ENCODE measurements at regions not wholly inside any gene's neighbourhood (a gene's known extent, or its start where the extent isn't known, plus 50 kb on each side); places are given as distances from the start of the nearest gene placed in this dataset.

DNA sequence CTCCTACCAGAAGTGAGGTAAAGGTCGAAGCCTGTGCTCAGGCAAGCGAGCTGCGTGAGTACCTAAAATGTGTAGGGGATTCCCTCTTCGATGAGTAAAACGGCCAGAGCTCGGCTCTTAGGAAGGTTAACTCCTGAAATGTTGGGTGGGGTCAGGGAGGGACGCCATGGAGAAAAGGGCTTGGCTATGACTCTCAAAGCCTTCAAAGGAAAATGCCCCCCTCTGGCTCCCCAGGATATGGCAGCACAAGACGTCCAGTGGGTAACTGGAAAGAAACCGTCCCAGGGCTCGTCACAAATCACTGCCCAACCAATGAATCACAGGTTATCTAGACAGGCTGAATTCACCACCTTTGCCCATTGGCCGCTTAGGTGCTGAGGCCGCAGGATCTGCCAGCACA, 58.0 kb downstream of the CALML3 start (continued):
- no peak for TF ChIP-seq TSHZ2 (CRISPR knock-in tag; IDR thresholded peaks at IDR 0.05)
- TF ChIP-seq OSR1 (CRISPR knock-in tag; IDR thresholded peaks at IDR 0.05), result no peak

GRCh38 chr10:5583525-5584175, 58.9 kb downstream of the CALML3 start:
- TF ChIP-seq, protein P1, sequence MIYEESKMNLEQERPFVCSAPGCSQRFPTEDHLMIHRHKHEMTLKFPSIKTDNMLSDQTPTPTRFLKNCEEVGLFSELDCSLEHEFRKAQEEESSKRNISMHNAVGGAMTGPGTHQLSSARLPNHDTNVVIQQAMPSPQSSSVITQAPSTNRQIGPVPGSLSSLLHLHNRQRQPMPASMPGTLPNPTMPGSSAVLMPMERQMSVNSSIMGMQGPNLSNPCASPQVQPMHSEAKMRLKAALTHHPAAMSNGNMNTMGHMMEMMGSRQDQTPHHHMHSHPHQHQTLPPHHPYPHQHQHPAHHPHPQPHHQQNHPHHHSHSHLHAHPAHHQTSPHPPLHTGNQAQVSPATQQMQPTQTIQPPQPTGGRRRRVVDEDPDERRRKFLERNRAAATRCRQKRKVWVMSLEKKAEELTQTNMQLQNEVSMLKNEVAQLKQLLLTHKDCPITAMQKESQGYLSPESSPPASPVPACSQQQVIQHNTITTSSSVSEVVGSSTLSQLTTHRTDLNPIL (CRISPR knock-in tag; IDR thresholded peaks at IDR 0.05; ENCODE audit: low read depth), result no peak
- TF ChIP-seq ZC3H10 (CRISPR knock-in tag; IDR thresholded peaks at IDR 0.05) (no peak), ISL1 (CRISPR knock-in tag; IDR thresholded peaks at IDR 0.05) (no peak), POU6F1 (CRISPR knock-in tag; IDR thresholded peaks at IDR 0.05; ENCODE audit: borderline replicate concordance, low read depth) (no peak), PATZ1 (CRISPR knock-in tag; IDR thresholded peaks at IDR 0.05; ENCODE audit: borderline replicate concordance) (no peak), ESRRG (CRISPR knock-in tag; IDR thresholded peaks at IDR 0.05) (no peak), BACH2 (CRISPR knock-in tag; IDR thresholded peaks at IDR 0.05; ENCODE audit: borderline replicate concordance) (no peak)
- no peak for ATAC-seq

GRCh38 chr10:5584895-5585516, 60.2 kb downstream of the CALML3 start:
- peak; percentile 54 for ATAC-seq
- TF ChIP-seq, protein P2, sequence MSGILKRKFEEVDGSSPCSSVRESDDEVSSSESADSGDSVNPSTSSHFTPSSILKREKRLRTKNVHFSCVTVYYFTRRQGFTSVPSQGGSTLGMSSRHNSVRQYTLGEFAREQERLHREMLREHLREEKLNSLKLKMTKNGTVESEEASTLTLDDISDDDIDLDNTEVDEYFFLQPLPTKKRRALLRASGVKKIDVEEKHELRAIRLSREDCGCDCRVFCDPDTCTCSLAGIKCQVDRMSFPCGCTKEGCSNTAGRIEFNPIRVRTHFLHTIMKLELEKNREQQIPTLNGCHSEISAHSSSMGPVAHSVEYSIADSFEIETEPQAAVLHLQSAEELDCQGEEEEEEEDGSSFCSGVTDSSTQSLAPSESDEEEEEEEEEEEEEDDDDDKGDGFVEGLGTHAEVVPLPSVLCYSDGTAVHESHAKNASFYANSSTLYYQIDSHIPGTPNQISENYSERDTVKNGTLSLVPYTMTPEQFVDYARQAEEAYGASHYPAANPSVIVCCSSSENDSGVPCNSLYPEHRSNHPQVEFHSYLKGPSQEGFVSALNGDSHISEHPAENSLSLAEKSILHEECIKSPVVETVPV (CRISPR knock-in tag; IDR thresholded peaks at IDR 0.05), result no peak
- TF ChIP-seq RARB (CRISPR knock-in tag; IDR thresholded peaks at IDR 0.05) (no peak), ISL1 (CRISPR knock-in tag; IDR thresholded peaks at IDR 0.05) (no peak), PATZ1 (CRISPR knock-in tag; IDR thresholded peaks at IDR 0.05; ENCODE audit: borderline replicate concordance) (no peak), TCF4 (CRISPR knock-in tag; IDR thresholded peaks at IDR 0.05; ENCODE audit: borderline replicate concordance) (no peak), SNAI2 (CRISPR knock-in tag; IDR thresholded peaks at IDR 0.05) (no peak), PPARA (CRISPR knock-in tag; IDR thresholded peaks at IDR 0.05; ENCODE audit: borderline replicate concordance) (no peak), CSDC2 (CRISPR knock-in tag; IDR thresholded peaks at IDR 0.05) (no peak), ARNTL (CRISPR knock-in tag; IDR thresholded peaks at IDR 0.05; ENCODE audit: borderline replicate concordance, low read depth) (no peak), TSHZ2 (CRISPR knock-in tag; IDR thresholded peaks at IDR 0.05) (no peak), POU6F1 (CRISPR knock-in tag; IDR thresholded peaks at IDR 0.05; ENCODE audit: borderline replicate concordance, low read depth) (no peak), ZNF8 (CRISPR knock-in tag; IDR thresholded peaks at IDR 0.05) (no peak)
- TF ChIP-seq, protein P1 (CRISPR knock-in tag; IDR thresholded peaks at IDR 0.05; ENCODE audit: low read depth), result no peak
